HCT116 (cell line): ENCODE measurements at regions not wholly inside any gene's neighbourhood (a gene's known extent, or its start where the extent isn't known, plus 50 kb on each side); places are given as distances from the start of the nearest gene placed in this dataset.
"Not testable (repeated sequence)": the region's sequence is repeated elsewhere in the genome, so short reads cannot be mapped to it uniquely, and the experiment has no call there.

Experiments
- ATAC-seq: fragments of 200-7000 bp; cut with Tn5 transposase; 2 replicates; pipeline ENCODE4 v1.9.1; 2020; ENCODE audit warnings: mild to moderate bottlenecking, moderate library complexity
- BruUV-seq: library from RNA; stranded (reverse); fragments of 400-500 nt; replicated peaks from 2 replicates; lab custom pipeline; 2021; lab: Mats Ljungman, UMichigan
- CTCF ChIA-PET: fragments of 300-600 bp; sonication (Branson Sonifier 250); formaldehyde crosslinking; loops from one replicate; lab custom pipeline; 2021; ENCODE audit warnings: antibody characterized with exemption; lab: Charles Lee
- POLR2A ChIA-PET: fragments of 300-600, 350-600 bp; sonication (Branson Sonifier 250); formaldehyde crosslinking; loops from one replicate; lab custom pipeline; 2021; ENCODE audit warnings: antibody characterized with exemption; lab: Charles Lee
- RAD21 ChIA-PET, 2 experiments: fragments of 300-600 bp; sonication (Branson Sonifier 250); formaldehyde crosslinking; loops; one replicate each; lab custom pipeline; 2023; ENCODE audit warnings: low total read pairs in 2 of 2; ENCODE audit not compliant: uncharacterized antibody in 2 of 2, unreplicated experiment in 2 of 2, low non-redundant PET in 1 of 2; lab: Charles Lee
- DNase-seq: peaks from one replicate; pipeline ENCODE4 v3.0.0-alpha.2; 2010; ENCODE audit warnings: low read depth, low spot score
- H2AFZ ChIP-seq: fragments of 200-600 bp; shearing (Covaris generic), sonication (generic); 2 replicates; pipeline ENCODE4 v1.6.1; 2017; ENCODE audit warnings: low read depth, mixed run types, mixed read lengths, antibody characterized with exemption, low read length; ENCODE audit not compliant: poor library complexity, severe bottlenecking
- H3K27ac ChIP-seq: 2 replicates; pipeline ENCODE4 v1.5.1; 2012; ENCODE audit warnings: low read depth, low read length
- H3K27me3 ChIP-seq: fragments of 200-600 bp; sonication (generic); 2 replicates; pipeline ENCODE4 v1.6.1; 2016; ENCODE audit warnings: mixed run types, low read length, mixed read lengths; ENCODE audit not compliant: insufficient read depth
- H3K36me3 ChIP-seq, 2 experiments: fragments of 200-500 bp in 1 of 2; fragments of 200-600 bp in 1 of 2; sonication (Bioruptor generic) in 1 of 2; sonication (generic) in 1 of 2; 2 replicates each; pipeline versions ENCODE4 v1.5.1 to v1.6.1; 2014 to 2016; ENCODE audit warnings: low read length in 2 of 2, inconsistent platforms in 1 of 2, mixed read lengths in 1 of 2, mixed run types in 1 of 2; ENCODE audit not compliant: insufficient read depth in 2 of 2, control insufficient read depth in 1 of 2
- H3K4me1 ChIP-seq, 2 experiments: fragments of 200-600 bp in 1 of 2; sonication (generic) in 1 of 2; 2 replicates each; pipeline versions ENCODE4 v1.5.1 to v1.6.1; 2012 to 2017; ENCODE audit warnings: low read length in 2 of 2, inconsistent platforms in 1 of 2, mild to moderate bottlenecking in 1 of 2, mixed read lengths in 1 of 2, mixed run types in 1 of 2, moderate library complexity in 1 of 2; ENCODE audit not compliant: insufficient read depth in 2 of 2, control insufficient read depth in 1 of 2
- H3K4me2 ChIP-seq: fragments of 200-600 bp; sonication (generic); 2 replicates; pipeline ENCODE4 v1.6.1; 2017; ENCODE audit warnings: mixed run types, low read length, mixed read lengths
- H3K4me3 ChIP-seq, 2 experiments: fragments of 200-600 bp in 1 of 2; sonication (generic) in 1 of 2; replicated peaks in 1 of 2; 2 replicates each; pipeline ENCODE4 v1.5.1; 2011 to 2016; ENCODE audit warnings: low read length in 2 of 2, control low read depth in 1 of 2, low read depth in 1 of 2, mild to moderate bottlenecking in 1 of 2, mixed read lengths in 1 of 2, mixed run types in 1 of 2
- H3K79me2 ChIP-seq: fragments of 200-600 bp; sonication (generic); 2 replicates; pipeline ENCODE4 v1.6.1; 2017; ENCODE audit warnings: mild to moderate bottlenecking, mixed run types, low read length, moderate library complexity, mixed read lengths; ENCODE audit not compliant: insufficient read depth
- H3K9ac ChIP-seq: fragments of 200-600 bp; sonication (generic); 2 replicates; pipeline ENCODE4 v1.6.1; 2016; ENCODE audit warnings: low read length, mixed read lengths
- H3K9me2 ChIP-seq: fragments of 200-600 bp; sonication (generic), shearing (Covaris generic); 2 replicates; pipeline ENCODE4 v1.6.1; 2017; ENCODE audit warnings: mixed run types, mild to moderate bottlenecking, moderate library complexity; ENCODE audit not compliant: insufficient read depth
- H3K9me3 ChIP-seq, 2 experiments: fragments of 200-500 bp in 1 of 2; fragments of 200-600 bp in 1 of 2; sonication (Bioruptor generic) in 1 of 2; sonication (generic) in 1 of 2; 2 replicates each; pipeline ENCODE4 v1.6.1; 2014 to 2017; ENCODE audit warnings: low read length in 2 of 2, mixed read lengths in 2 of 2, inconsistent platforms in 1 of 2, low read depth in 1 of 2, mild to moderate bottlenecking in 1 of 2, mixed run types in 1 of 2, moderate library complexity in 1 of 2; ENCODE audit not compliant: control insufficient read depth in 1 of 2, insufficient read depth in 1 of 2
- H4K20me1 ChIP-seq: fragments of 200-600 bp; sonication (generic), shearing (Covaris generic); 2 replicates; pipeline ENCODE4 v1.6.1; 2017; ENCODE audit warnings: mixed run types, mild to moderate bottlenecking, moderate library complexity; ENCODE audit not compliant: insufficient read depth
- EZH2phosphoT487 ChIP-seq: fragments of 200-600 bp; IDR thresholded peaks from 2 replicates; pipeline ENCODE4 v1.6.1; 2018; ENCODE audit warnings: antibody characterized with exemption, borderline replicate concordance
- POLR2AphosphoS5 ChIP-seq: IDR thresholded peaks from 2 replicates; pipeline ENCODE4 v1.6.1; 2011; ENCODE audit warnings: mild to moderate bottlenecking, low read depth, low read length, moderate library complexity
- RAD21 ChIP-seq: IDR thresholded peaks from 2 replicates; pipeline ENCODE4 v1.6.1; 2012; ENCODE audit warnings: low read depth, mild to moderate bottlenecking
- SP1 ChIP-seq: IDR thresholded peaks from 2 replicates; pipeline ENCODE4 v1.6.1; 2012; ENCODE audit warnings: low read depth
- SRF ChIP-seq: IDR thresholded peaks from 2 replicates; pipeline ENCODE4 v1.6.1; 2012; ENCODE audit warnings: low read depth
- YY1 ChIP-seq: IDR thresholded peaks from 2 replicates; pipeline ENCODE4 v1.6.1; 2011; ENCODE audit warnings: low read length, low read depth, moderate library complexity, mild to moderate bottlenecking; ENCODE audit not compliant: insufficient replicate concordance; ENCODE audit errors: extremely low read depth
- ZFX ChIP-seq: fragments of 450-650 bp; IDR thresholded peaks from 2 replicates; pipeline ENCODE4 v1.6.1; 2017
- ZNF274 ChIP-seq: fragments of 200-500 bp; sonication (Bioruptor generic); IDR thresholded peaks from 2 replicates; pipeline ENCODE4 v1.6.1; 2014; ENCODE audit warnings: mild to moderate bottlenecking, low read depth, low read length, inconsistent platforms
- intact Hi-C: fragments of 100-400 bp; cut with micrococcal nuclease; formaldehyde crosslinking; loops from 2 replicates; pipeline ENCODE4 v1.10.0; 2022
- TF ChIP-seq, protein P1 (sequence below), 3 experiments: fragments of 200-600 bp in 1 of 3; sonication (generic) in 1 of 3; IDR thresholded peaks in 2 of 3; conservative IDR thresholded peaks in 1 of 3; 2 replicates each; pipeline ENCODE4 v1.5.1; 2012 to 2017; ENCODE audit warnings: low read depth in 2 of 3, low read length in 2 of 3, antibody characterized with exemption in 1 of 3, borderline replicate concordance in 1 of 3, control low read depth in 1 of 3, mild to moderate bottlenecking in 1 of 3, mixed read lengths in 1 of 3, mixed run types in 1 of 3, moderate library complexity in 1 of 3; ENCODE audit not compliant: insufficient read depth in 1 of 3
- TF ChIP-seq, protein P2 (sequence below): IDR thresholded peaks from 2 replicates; pipeline ENCODE4 v1.6.1; 2012

DNA sequence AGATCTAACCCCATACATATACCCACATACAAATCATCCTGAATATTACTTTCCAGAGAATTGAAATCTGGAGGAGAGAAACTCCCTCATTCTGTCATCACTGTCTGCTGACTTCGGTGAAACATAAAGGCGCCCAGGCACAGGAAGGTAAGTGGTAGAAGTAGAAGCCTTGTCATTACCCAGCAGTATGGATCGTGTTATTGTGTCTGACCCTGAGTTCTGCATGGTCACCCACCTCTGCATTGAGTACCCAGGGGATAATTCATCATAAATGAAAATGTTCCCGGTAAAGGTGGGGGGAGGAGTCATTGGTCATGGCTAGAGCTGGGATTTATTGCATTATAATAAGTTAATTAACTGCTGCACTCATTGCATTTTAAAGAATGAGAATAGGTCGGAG lies 342.6 kb upstream of the PKN2 start:
- Histone ChIP-seq H3K4me1 (no peaks in the 10 kb centered on the region), H2AFZ (no peak overlapping the region), H3K79me2 (no peaks in the 10 kb centered on the region), H3K4me2 (no peak overlapping the region), H3K9me3 (no peaks in the 10 kb centered on the region), H3K27me3 (no peaks in the 10 kb centered on the region), H3K27ac (no peak overlapping the region), H3K4me3 (no peak overlapping the region), H3K36me3 (no peaks in the 10 kb centered on the region), H3K9ac (no peak overlapping the region), H4K20me1 (no peaks in the 10 kb centered on the region), H3K9me2 (no peaks in the 10 kb centered on the region)
- no peak for DNase-seq
- no TSS peak for BruUV-seq
- POLR2A ChIA-PET = no interaction called here
- RAD21 ChIA-PET = no interaction called here
- TF ChIP-seq, protein P1, sequence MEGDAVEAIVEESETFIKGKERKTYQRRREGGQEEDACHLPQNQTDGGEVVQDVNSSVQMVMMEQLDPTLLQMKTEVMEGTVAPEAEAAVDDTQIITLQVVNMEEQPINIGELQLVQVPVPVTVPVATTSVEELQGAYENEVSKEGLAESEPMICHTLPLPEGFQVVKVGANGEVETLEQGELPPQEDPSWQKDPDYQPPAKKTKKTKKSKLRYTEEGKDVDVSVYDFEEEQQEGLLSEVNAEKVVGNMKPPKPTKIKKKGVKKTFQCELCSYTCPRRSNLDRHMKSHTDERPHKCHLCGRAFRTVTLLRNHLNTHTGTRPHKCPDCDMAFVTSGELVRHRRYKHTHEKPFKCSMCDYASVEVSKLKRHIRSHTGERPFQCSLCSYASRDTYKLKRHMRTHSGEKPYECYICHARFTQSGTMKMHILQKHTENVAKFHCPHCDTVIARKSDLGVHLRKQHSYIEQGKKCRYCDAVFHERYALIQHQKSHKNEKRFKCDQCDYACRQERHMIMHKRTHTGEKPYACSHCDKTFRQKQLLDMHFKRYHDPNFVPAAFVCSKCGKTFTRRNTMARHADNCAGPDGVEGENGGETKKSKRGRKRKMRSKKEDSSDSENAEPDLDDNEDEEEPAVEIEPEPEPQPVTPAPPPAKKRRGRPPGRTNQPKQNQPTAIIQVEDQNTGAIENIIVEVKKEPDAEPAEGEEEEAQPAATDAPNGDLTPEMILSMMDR (IDR thresholded peaks at IDR 0.05 in 2 of 3, conservative IDR thresholded peaks at IDR 0.05 in 1 of 3; ENCODE audit: borderline replicate concordance in 1 of 3, insufficient read depth in 1 of 3, low read depth in 2 of 3, low read length in 2 of 3) = no peak
- TF ChIP-seq SP1 (no peak), ZFX (no peak), ZNF274 (no peak), RAD21 (no peak), YY1 (no peak), POLR2AphosphoS5 (no peak), EZH2phosphoT487 (no peak), SRF (no peak)
- TF ChIP-seq, protein P2, sequence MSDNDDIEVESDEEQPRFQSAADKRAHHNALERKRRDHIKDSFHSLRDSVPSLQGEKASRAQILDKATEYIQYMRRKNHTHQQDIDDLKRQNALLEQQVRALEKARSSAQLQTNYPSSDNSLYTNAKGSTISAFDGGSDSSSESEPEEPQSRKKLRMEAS = no peak
- intact Hi-C loops = no loop called here
- CTCF ChIA-PET = no interaction called here
- ATAC-seq = no peak

DNA sequence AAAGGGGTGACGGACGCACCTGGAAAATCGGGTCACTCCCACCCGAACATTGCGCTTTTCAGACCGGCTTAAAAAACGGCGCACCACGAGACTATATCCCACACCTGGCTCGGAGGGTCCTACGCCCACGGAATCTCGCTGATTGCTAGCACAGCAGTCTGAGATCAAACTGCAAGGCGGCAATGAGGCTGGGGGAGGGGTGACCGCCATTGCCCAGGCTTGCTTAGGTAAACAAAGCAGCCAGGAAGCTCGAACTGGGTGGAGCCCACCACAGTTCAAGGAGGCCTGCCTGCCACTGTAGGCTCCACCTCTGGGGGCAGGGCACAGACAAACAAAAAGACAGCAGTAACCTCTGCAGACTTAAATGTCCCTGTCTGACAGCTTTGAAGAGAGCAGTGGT lies 342.0 kb upstream of the PKN2 start:
- H3K9me3 ChIP-seq, H4K20me1 ChIP-seq, H3K27me3 ChIP-seq, H3K9me2 ChIP-seq, ATAC-seq, CTCF ChIA-PET, POLR2A ChIA-PET, DNase-seq, H3K4me2 ChIP-seq, intact Hi-C loops, H3K36me3 ChIP-seq, BruUV-seq, H3K4me1 ChIP-seq, H3K27ac ChIP-seq, RAD21 ChIA-PET, H3K9ac ChIP-seq, H2AFZ ChIP-seq, H3K4me3 ChIP-seq, H3K79me2 ChIP-seq: not testable (repeated sequence)
